ENCODE measurements at regions not wholly inside any gene's neighbourhood (a gene's known extent, or its start where the extent isn't known, plus 50 kb on each side); places are given as distances from the start of the nearest gene placed in this dataset.

DNA sequence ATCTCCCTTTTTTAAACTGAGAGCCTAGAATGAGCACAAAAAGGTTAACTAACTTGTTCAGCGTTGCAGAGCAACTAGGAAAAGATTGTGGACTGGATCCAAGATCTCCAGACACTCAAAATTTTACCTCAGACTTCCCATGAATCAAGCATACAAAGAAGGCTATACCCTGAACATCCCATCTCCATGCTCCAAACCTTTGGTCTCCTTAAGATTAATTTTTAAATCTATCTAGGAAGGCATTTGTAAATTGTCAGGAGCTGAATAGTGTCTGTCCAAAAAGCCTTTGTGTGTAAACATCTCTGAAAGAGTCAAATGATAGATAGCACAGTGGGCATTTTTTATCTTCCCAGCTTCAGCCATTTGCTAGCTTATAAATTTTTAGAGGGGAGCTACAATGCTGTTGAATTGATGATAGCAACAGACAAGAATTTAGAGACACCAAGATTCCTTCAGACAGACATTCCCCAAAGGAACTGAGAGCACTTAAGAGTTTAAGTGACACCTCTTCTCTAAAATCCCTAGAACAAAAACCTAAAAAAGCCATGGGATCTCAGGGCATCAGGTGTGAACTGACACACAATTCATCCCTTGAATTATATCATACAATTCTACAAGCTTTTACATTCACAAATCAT lies 480.8 kb upstream of the FAM241A start:
- no peak for DNase-seq (ENCODE audit: low spot score)

DNA sequence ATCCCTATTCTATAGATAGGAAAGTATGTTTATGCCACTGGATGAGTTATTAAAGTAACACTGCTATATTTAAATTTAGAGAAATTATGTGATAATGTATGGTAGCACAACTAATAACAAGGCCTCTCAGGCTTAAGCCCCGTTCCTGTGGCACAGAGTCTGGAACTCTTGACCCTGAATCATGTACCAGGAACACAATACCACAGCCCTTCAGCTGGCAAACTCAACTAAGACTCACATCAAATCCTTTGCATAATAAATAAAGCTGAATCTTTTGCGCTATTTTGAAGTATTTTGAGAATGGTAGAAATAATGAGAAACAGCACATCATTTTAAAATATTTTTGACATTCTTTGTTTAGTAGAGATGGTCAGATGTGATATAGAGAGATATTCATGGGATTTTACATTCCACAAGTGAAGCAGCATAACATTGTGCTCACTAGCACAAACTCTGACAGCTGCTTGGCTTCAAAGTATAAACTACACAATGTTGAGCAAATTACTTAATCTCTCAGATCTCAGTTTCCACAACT lies 478.4 kb upstream of the FAM241A start:
- DNase-seq (ENCODE audit: low spot score) = no peak

DNA sequence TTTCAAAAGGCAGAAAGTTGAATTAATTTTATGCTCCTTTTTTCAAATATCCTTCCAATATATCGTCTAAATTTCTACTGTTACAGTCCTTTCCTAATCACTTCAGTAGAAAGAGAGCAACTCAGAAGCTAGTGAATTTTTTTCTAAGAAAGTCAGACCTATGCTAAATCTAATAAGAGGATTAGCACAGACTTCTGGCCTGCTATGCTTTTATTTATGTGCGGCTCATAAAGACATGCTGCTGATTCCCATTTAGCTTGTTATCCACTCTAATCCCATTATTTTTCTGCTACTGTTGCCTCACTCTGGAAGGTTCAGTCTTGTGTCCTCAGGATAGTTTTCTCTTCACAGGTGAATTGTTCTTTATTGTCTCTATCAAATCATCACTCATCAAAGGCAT lies 473.5 kb upstream of the FAM241A start:
- DNase-seq (ENCODE audit: low spot score) = no peak

DNA sequence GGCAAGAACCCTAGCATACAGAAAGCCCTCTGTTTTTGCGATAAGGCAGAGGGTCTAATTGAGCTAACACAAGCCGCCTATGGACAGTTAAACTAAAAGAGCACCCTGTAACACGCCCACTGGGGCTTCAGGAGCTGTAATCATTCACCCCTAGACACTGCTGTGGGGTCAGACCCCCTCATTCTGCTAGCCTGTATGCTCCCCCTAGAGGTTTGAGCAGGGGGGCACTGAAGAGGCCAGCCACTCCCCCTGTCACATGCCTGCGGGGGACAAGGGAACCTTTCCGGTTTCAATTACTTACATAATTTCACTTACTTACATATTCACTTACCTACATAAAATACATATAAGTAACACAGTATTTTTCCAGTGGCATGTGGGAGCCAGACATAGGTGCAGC lies 469.5 kb upstream of the FAM241A start:
- no peak for DNase-seq (ENCODE audit: low spot score)

DNA sequence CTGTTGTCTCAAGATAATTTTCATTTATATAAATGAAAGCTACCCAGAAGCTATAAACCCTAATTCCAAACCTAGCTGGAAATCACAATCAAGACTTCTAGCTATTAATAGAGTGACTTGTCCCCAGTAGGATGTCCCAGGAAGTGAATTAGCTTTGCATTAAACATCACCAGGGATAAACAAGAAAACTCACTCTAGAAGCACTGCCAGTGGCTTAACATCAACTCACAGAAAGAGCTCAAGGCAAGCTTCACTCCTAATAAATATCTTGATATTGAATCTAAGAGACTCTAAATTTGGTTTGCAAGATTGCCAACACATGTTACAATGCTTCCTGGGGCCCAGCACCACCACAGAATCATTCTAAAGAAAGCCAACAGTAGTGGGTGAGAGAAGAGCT lies 468.7 kb upstream of the FAM241A start:
- DNase-seq (ENCODE audit: low spot score) = no peak

DNA sequence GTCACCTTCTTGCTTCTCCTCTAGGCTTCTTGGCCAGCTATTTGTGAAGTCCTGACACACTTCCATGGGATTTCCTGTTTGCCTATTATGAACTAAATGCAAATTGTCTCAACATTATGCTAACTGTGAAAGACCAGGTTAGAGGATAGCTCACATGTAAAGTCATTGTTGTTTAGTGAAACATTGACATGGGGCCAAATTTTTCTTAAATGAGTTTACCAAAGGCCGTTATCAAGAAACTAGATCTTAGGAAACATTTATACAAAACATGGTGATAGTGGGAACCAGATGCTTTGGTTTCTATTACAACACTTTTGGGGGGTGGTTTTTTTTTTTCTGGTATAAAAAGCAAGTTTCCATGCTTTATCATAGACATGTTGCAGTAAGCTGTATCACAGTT lies 466.8 kb upstream of the FAM241A start:
- no peak for DNase-seq (ENCODE audit: low spot score)

DNA sequence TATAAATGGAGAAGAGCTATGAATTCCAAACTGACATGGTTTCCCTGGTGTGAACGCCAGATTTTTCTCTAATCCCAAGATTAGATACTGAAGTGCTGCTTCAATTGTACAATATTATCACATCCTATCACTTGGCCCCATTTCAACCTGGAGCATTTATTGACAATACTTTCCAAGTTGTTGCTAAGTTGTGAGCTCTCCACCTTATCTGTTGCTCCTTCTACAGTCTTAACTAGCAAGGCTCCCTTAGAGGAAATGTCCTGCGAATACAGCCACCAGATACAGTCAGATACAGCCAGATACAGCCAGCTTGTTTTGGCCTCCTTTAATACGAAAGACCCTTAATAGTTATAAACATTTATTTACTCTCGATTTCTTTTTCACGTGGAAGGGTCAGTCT lies 466.3 kb upstream of the FAM241A start:
- no peak for DNase-seq (ENCODE audit: low spot score)

DNA sequence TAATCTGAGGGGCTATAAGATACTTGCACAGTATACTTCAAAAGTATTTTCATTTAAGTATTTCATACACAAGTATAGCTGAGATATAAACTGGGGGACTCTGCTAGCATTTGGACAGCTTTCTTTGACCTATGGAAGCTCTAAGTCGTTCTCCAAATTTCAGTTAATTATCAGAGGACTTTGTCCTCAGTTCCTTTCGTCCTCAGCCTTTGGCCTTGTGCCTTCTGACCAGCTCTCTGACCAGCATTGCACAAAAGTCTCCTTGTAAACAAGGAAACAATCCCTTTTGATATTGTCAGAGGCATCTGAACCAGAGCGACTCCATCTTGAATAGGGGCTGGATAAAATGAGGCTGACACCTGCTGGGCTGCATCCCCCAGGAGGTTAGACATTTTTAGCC lies 464.0 kb upstream of the FAM241A start:
- DNase-seq (ENCODE audit: low spot score) = no peak

DNA sequence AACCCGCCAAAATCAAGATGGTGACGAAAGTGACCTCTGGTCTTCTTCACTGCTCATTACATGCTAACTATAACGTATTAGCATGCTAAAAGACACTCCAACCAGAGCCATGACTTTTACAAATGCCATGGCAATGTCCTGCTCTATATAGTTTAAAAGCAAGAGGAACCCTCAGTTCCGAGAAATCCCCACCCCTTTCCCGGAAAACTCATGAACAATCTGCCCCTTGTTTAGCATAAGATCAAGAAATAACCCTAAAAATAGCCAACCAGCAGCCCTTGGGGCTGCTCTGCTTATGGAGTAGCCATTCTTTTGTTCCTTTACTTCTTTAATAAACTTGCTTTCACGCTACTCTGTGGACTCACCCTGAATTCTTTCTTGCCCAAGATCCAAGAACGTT lies 463.5 kb upstream of the FAM241A start:
- no peak for DNase-seq (ENCODE audit: low spot score)

DNA sequence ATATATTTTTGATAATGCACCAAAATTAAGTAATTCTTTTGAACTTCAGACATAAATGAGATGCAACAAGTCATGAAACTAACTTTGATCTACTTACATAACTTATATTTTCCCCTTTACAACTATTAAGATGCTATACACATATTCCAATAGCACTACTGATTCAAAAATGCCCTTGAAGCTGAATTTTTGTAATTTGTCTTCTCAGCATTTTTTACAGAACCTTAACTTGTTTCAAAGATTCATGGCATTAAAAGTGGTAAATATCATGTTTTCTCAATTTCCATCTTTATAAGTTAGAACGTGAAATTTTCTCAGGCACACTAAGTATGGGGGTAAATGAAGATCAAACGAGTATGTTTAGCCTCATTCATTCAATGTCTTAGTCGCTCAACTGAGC lies 460.0 kb upstream of the FAM241A start:
- DNase-seq (ENCODE audit: low spot score) = no peak

DNA sequence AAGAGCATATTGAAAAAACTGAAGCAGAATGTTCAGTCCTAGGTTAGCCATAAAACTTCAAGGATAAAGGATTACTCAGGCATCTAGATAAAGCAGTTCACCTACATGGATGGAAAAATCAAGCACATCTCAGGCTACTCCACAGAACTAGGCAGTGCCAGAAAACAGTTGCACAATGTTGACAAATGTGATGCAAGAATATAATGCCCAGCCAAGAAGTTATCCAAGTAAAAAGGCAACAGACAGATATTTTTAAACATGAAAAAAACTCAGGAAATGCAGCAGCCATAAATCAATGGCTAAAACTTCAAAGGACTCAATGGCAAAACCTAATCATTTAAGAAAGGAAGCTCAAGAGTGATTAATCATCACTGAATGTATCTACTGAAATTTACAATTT lies 456.0 kb upstream of the FAM241A start:
- no peak for DNase-seq (ENCODE audit: low spot score)

DNA sequence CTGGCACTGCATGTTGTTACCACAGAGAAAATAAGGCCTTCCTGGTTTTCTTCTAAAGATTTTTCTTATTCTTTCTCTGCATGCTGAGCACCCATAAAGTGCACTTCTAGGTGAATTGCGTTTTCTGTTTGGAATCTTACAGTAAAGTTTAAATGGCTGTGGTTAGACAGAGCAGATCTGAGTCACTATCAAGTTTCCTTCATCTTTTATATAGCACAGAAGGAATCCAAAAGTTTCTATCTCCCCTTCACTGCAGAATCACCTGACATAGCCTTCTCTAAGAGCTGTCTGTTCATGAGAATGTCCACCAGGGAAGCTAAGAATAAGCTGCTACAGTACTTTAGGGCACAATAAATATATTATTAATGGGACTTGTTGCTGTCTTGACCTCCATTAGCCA lies 455.5 kb upstream of the FAM241A start:
- no peak for DNase-seq (ENCODE audit: low spot score)

DNA sequence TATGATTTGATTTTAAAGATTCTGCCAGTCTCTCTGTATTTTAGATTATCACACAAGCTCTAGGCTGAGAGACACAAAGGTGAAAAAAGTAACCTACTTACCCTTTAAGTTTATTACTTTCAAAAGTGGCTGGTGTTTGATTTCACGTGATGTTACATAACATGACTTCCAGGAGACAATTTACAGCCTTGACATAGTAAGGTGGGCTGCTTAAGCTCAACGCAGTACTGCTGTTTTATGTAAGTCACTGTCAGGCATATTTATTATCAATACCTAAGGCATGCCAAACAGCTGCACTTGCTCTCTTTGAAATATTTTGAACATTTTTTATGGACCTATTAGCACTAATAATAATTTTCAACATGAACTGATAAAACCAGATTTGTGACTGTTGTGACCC lies 451.5 kb upstream of the FAM241A start:
- no peak for DNase-seq (ENCODE audit: low spot score)

DNA sequence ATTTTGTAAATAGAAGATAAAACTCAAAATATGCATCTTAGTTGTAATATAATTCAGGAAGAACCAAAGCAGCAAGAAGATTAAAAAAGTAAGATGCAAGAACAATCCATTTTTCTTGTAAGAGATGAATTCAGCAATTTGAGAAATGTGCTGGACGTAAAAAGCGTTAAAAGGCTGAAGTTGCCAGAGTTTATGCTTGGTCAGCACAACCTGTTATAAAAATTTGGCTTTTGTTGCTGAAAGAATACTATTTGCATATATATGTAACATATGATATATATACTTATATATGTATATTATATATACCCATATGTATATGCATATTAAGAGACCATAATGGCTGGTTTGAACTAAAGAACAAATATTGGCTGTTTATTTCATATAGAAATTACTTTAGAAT lies 449.6 kb upstream of the FAM241A start:
- DNase-seq (ENCODE audit: low spot score) = no peak

DNA sequence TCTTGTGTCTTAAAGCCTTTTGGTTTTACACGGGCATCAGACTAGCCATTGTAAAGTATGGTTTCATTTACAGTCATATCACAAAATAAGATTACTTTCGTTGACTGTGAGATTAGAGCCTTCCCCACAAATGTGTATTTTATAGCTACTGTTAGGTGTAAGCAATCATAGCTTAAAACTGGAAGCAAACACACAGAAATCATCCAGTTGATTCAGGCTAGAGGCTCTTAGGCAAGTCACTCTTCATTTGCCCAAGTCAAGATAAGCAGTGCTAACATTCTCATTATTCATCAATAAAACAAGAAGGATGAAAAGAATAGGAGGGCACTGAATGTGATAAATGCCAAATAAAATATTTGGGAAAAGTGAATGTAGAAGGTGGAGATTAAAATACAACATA lies 448.7 kb upstream of the FAM241A start:
- DNase-seq (ENCODE audit: low spot score) = no peak

DNA sequence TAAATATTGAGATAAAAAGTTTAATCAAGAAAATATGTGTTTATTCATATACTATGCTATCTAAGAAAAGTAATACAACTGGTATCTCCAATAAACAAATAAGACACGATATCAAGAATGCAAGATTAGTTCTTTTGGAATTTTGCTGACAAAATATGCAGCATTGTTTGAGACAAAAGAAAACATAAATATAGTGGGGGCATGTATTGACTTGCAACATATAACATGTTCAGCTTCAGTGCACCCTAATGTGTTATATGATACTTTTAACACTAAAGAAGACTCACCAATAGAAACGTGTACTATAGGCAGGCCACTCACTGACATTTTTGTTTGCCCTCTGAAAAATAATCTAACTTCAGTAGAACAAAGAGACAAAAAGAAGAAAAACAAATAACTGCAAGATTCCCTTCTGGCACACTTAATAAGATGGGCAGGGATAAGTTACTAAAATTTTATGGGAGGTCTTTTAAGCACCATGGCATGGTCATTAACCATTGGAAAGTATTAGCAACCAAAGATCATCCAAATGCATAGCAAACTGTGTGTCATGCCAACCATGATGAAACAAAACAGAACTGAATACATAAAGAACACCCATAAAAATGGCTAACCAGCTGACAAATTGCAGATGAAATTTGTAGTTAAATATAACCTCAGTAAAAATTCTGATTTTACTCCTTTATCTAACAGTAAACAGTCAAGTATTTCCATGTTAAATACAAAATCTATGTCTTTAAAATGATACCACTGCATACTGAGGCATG lies 447.9 kb upstream of the FAM241A start:
- no peak for DNase-seq (ENCODE audit: low spot score)

DNA sequence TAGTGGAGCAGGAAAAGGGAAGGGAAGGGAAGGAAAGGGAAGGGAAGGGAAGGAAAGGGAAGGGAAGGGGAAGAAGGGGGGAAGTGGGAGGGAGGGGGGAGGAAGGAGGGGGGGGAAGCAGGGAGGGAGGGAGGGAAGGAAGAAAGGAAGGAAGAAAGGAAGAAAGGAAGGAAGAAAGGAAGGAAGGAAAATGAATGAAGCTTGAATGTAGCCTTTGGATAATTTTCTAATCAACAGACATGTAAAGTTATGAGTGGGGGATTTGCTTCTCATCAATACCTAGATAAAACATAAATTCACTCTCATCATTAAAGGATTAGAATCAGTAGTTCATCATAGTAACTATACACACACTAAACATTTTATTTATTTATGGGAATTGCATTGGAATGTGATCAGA lies 446.9 kb upstream of the FAM241A start:
- DNase-seq (ENCODE audit: low spot score) = no peak

DNA sequence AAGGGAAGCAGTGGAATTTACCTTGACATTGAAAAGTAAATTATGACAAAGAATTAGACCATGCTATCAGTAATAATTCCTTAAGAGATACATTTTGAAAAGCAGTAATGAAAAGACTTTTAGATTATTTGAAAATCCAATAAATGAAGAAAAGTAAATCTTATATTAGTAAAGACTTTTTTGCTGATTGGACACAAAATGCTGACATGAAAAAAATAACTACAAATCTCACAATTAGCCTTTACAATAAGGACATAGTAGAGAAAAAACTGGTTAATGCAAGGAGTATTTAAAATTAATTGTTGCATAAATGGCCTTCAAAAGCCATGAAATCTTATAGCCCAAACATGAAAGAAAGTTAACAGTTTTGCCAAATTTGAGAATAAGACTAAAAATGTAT lies 446.1 kb upstream of the FAM241A start:
- DNase-seq (ENCODE audit: low spot score) = no peak

DNA sequence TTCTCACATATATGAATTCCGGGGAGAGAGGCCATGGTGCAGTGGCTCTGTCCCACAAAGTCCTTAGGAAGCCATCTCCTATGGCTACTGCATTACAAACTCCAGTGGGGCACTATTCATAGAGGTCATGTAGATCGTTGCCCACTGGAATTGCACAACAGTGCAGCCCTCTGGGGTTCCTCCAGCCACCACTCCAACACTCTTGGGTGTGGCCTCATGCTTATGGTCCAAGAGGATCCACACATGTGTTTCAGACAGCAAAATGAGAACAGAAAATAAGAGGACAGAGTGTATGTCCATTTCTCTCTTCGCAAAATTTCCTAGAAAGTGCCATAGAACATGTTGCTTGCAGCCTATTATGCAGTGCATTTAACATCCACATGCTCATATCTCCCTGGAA lies 444.2 kb upstream of the FAM241A start:
- DNase-seq (ENCODE audit: low spot score) = no peak

DNA sequence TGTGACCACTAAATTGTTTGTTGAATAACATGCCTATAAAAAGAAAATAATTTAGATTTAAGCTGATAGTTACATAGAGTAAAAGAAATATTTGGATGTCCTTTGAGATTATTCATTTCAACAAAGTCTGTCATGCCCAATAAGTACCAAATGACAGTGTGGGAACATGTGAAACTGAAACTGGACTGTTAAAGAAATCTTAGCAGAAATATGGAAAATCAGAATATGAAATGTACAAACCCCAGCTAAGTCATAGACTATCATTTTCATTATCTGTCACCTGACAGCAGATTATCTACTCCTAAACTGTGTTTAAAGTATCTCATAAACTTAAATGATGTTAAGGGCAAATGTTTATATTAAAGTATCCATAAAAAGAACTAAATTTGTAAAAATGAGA lies 437.8 kb upstream of the FAM241A start:
- DNase-seq (ENCODE audit: low spot score) = no peak

DNA sequence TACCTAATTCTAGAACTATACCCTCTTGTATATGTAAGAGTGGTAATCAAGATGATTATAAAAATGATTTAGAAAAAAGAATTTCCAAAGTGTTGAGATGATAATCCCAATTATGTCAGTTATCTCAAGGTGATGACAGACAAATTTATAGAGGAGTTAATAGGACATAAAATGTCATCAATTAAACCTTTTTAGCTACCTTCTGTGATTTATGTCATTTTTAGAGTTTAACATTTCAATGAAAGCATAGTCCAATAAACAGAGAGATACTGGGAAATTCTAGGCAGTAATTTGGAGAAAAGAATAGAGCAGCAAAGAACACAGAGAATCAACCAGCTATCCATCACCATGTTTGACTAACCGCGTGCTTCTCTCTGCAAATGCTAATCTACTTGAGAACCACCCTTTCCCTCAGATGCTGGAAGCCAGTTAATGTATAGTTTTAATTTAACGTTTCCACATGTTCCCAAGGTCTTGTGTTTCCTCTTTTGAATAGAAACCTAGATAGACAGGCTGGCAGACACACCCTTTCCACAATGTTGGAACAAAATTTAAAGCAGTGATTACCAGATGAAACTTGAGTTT lies 433.1 kb upstream of the FAM241A start:
- no peak for DNase-seq (ENCODE audit: low spot score)

DNA sequence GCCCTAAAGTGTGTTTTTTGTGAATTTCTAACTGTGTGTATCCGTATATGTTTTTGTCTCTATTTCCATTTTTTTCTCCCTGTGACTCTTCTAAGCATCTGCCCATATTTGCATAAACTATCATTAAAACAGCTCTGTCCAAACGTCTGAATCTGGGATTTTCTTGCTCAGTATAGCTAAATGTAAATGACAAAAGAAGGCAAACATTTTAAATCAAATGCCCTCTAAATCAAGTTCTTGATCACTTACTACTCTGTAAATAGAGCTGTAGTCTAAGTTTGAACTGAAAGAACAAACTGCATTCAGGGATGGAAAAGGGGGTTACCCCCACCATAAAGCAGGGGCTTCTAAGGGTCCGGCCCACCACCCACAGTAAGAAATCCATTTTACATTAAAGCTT lies 432.0 kb upstream of the FAM241A start:
- DNase-seq (ENCODE audit: low spot score) = no peak

DNA sequence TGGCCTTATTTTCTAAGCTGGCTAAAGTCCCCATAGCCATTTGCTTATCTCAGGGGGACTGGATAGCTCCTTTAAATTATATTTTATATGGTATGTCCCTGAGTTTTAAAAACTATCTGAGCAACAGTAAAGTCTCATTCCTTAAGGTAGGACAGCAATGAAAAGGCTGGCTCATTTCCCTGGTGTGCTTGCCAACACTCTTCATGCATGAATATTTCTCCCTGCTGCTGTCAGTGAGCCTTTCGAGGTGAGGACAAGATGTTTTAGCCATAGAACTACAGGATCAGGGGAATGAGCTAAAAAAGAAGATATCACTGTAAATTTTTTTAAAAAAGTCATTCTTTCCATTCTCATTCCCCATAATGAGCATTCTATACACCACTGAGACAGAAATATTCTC lies 427.3 kb upstream of the FAM241A start:
- DNase-seq (ENCODE audit: low spot score) = no peak
